H1 (cell line): ENCODE measurements at regions not wholly inside any gene's neighbourhood (a gene's known extent, or its start where the extent isn't known, plus 50 kb on each side); places are given as distances from the start of the nearest gene placed in this dataset.

Experiments
- CTCF ChIA-PET: fragments of 300-600 bp; sonication (Branson Sonifier 250); formaldehyde crosslinking; loops from one replicate; lab custom pipeline; 2021; ENCODE audit not compliant: partially characterized antibody; lab: Charles Lee
- POLR2A ChIA-PET: fragments of 300-600 bp; sonication (Branson Sonifier 250); formaldehyde crosslinking; loops from one replicate; lab custom pipeline; 2021; ENCODE audit warnings: inconsistent platforms; ENCODE audit not compliant: partially characterized antibody; lab: Charles Lee
- DNase-seq, 2 experiments: peaks; one replicate each; pipeline versions ENCODE4 v3.0.0 to v3.0.0-alpha.2; 2010 to 2022; ENCODE audit warnings: low spot score in 2 of 2, low read depth in 1 of 2, mixed read lengths in 1 of 2
- FAIRE-seq: peaks from 2 replicates; lab custom pipeline; 2011; peaks lifted over from hg19 to GRCh38; lab: Jason Lieb, UNC
- H2AFZ ChIP-seq: 2 replicates; pipeline ENCODE4 v1.8.1; 2012; ENCODE audit warnings: low read length, inconsistent platforms
- H2AK5ac ChIP-seq: 2 replicates; pipeline ENCODE4 v1.6.1; 2013; ENCODE audit warnings: low read depth, low read length
- H2BK120ac ChIP-seq: replicated peaks from 2 replicates; pipeline ENCODE3; 2013; ENCODE audit warnings: low read depth, low read length, inconsistent platforms
- H2BK12ac ChIP-seq: 2 replicates; pipeline ENCODE4 v1.6.1; 2013; ENCODE audit warnings: low read depth, low read length
- H2BK15ac ChIP-seq: 2 replicates; pipeline ENCODE4 v1.6.1; 2013; ENCODE audit warnings: low read length
- H2BK20ac ChIP-seq: 2 replicates; pipeline ENCODE4 v1.6.1; 2013; ENCODE audit warnings: low read length
- H2BK5ac ChIP-seq: 2 replicates; pipeline ENCODE4 v1.6.1; 2013; ENCODE audit warnings: low read depth, low read length
- H3K14ac ChIP-seq: 2 replicates; pipeline ENCODE4 v1.6.1; 2013; ENCODE audit warnings: inconsistent platforms; ENCODE audit not compliant: insufficient read length
- H3K18ac ChIP-seq: 2 replicates; pipeline ENCODE4 v1.6.1; 2013; ENCODE audit warnings: low read length; ENCODE audit errors: extremely low read depth
- H3K23ac ChIP-seq: 2 replicates; pipeline ENCODE4 v1.6.1; 2013; ENCODE audit warnings: inconsistent platforms; ENCODE audit not compliant: insufficient read length
- H3K23me2 ChIP-seq: 2 replicates; pipeline ENCODE4 v1.6.1; 2013; ENCODE audit warnings: low read depth, low read length
- H3K27ac ChIP-seq: 2 replicates; pipeline ENCODE4 v1.6.1; 2011; ENCODE audit warnings: low read depth, low read length, inconsistent platforms
- H3K27me3 ChIP-seq, 4 experiments: replicated peaks in 1 of 4; 1 replicate in 1 of 4; 2 replicates in 3 of 4; pipeline versions ENCODE4 v1.6.1 to v1.8.1; 2011 to 2013; ENCODE audit warnings: low read length in 3 of 4, mild to moderate bottlenecking in 3 of 4, inconsistent platforms in 2 of 4, mixed read lengths in 2 of 4, moderate library complexity in 1 of 4; ENCODE audit not compliant: control insufficient read depth in 3 of 4, insufficient read depth in 3 of 4; ENCODE audit errors: extremely low read depth in 1 of 4
- H3K36me3 ChIP-seq, 4 experiments: 2 replicates each; pipeline versions ENCODE4 v1.6.1 to v1.8.1; 2011 to 2013; ENCODE audit warnings: mild to moderate bottlenecking in 4 of 4, low read length in 3 of 4, moderate library complexity in 2 of 4, control low read depth in 1 of 4, inconsistent platforms in 1 of 4; ENCODE audit not compliant: insufficient read depth in 4 of 4, control insufficient read depth in 2 of 4
- H3K4ac ChIP-seq: replicated peaks from 2 replicates; pipeline ENCODE3; 2013; ENCODE audit warnings: low read length, low read depth, mixed read lengths, inconsistent platforms; ENCODE audit not compliant: insufficient read length
- H3K4me1 ChIP-seq, 4 experiments: replicated peaks in 1 of 4; 1 replicate in 1 of 4; 2 replicates in 3 of 4; pipeline versions ENCODE4 v1.6.1 to v1.8.1; 2011 to 2013; ENCODE audit warnings: low read length in 3 of 4, inconsistent platforms in 2 of 4, mixed read lengths in 1 of 4; ENCODE audit not compliant: insufficient read depth in 4 of 4, control insufficient read depth in 3 of 4
- H3K4me2 ChIP-seq, 2 experiments: 2 replicates each; pipeline versions ENCODE4 v1.6.1 to v1.8.1; 2011 to 2013; ENCODE audit warnings: low read depth in 2 of 2, low read length in 2 of 2, control low read depth in 1 of 2, inconsistent platforms in 1 of 2, mild to moderate bottlenecking in 1 of 2; ENCODE audit not compliant: insufficient read depth in 1 of 2
- H3K4me3 ChIP-seq, 4 experiments: fragments of 200-600, 300-600 bp in 1 of 4; sonication (generic), shearing (Covaris generic), sonication (Bioruptor Twin) in 1 of 4; 2 replicates each; pipeline versions ENCODE4 v1.5.1 to v1.8.1; 2011 to 2016; ENCODE audit warnings: low read length in 4 of 4, low read depth in 3 of 4, control low read depth in 2 of 4, inconsistent platforms in 2 of 4, mild to moderate bottlenecking in 2 of 4, mixed read lengths in 1 of 4, moderate library complexity in 1 of 4; ENCODE audit not compliant: insufficient read depth in 2 of 4; ENCODE audit errors: extremely low read depth in 1 of 4
- H3K56ac ChIP-seq: replicated peaks from 2 replicates; pipeline ENCODE3; 2013; ENCODE audit warnings: low read depth, mild to moderate bottlenecking, mixed read lengths, low read length, inconsistent platforms; ENCODE audit not compliant: insufficient read length
- H3K79me1 ChIP-seq: 2 replicates; pipeline ENCODE4 v1.6.1; 2013; ENCODE audit warnings: low read depth, low read length, control low read depth
- H3K79me2 ChIP-seq, 2 experiments: 2 replicates each; pipeline versions ENCODE4 v1.6.1 to v1.8.1; 2012 to 2013; ENCODE audit warnings: low read length in 2 of 2, mild to moderate bottlenecking in 2 of 2, inconsistent platforms in 1 of 2; ENCODE audit not compliant: insufficient read depth in 2 of 2, control insufficient read depth in 1 of 2
- H3K9ac ChIP-seq, 4 experiments: replicated peaks in 1 of 4; 1 replicate in 1 of 4; 2 replicates in 3 of 4; pipeline versions ENCODE4 v1.6.1 to v1.8.1; 2011 to 2013; ENCODE audit warnings: low read depth in 3 of 4, low read length in 3 of 4, control low read depth in 2 of 4, mild to moderate bottlenecking in 2 of 4, moderate library complexity in 2 of 4, inconsistent platforms in 1 of 4; ENCODE audit errors: extremely low read depth in 1 of 4
- H3K9me3 ChIP-seq, 2 experiments: 2 replicates each; pipeline versions ENCODE4 v1.6.1 to v1.8.1; 2012 to 2013; ENCODE audit warnings: mild to moderate bottlenecking in 2 of 2, moderate library complexity in 2 of 2, control low read depth in 1 of 2, inconsistent platforms in 1 of 2, low read depth in 1 of 2, low read length in 1 of 2, mixed read lengths in 1 of 2; ENCODE audit not compliant: insufficient read depth in 2 of 2
- H4K20me1 ChIP-seq, 2 experiments: replicated peaks in 1 of 2; 2 replicates each; pipeline versions ENCODE3 to v1.8.1; 2011 to 2013; ENCODE audit warnings: inconsistent platforms in 2 of 2, low read length in 2 of 2, mild to moderate bottlenecking in 1 of 2; ENCODE audit not compliant: insufficient read depth in 2 of 2, control insufficient read depth in 1 of 2
- H4K5ac ChIP-seq: 2 replicates; pipeline ENCODE4 v1.6.1; 2013; ENCODE audit warnings: low read length, low read depth, mixed read lengths, inconsistent platforms; ENCODE audit not compliant: insufficient read length
- H4K8ac ChIP-seq: 2 replicates; pipeline ENCODE4 v1.8.0; 2013; ENCODE audit warnings: mild to moderate bottlenecking, moderate library complexity, low read length, inconsistent platforms; ENCODE audit not compliant: insufficient read depth; ENCODE audit errors: extremely low read depth
- H4K91ac ChIP-seq: replicated peaks from 2 replicates; pipeline ENCODE3; 2013; ENCODE audit warnings: low read length, mixed read lengths, inconsistent platforms; ENCODE audit not compliant: insufficient read length
- CREB1 ChIP-seq: IDR thresholded peaks from 2 replicates; pipeline ENCODE4 v1.6.1; 2012; ENCODE audit warnings: inconsistent platforms
- CTBP2 ChIP-seq: IDR thresholded peaks from 2 replicates; pipeline ENCODE4 v1.7.0; 2011; ENCODE audit warnings: borderline replicate concordance, mild to moderate bottlenecking, moderate library complexity, mixed read lengths, low read length; ENCODE audit not compliant: insufficient read depth, insufficient read length
- GABPA ChIP-seq: IDR thresholded peaks from 2 replicates; pipeline ENCODE4 v1.6.1; 2011; ENCODE audit warnings: mild to moderate bottlenecking, low read length, moderate library complexity, borderline replicate concordance; ENCODE audit not compliant: insufficient read depth
- GTF2F1 ChIP-seq: IDR thresholded peaks from 2 replicates; pipeline ENCODE4 v1.6.1; 2012; ENCODE audit warnings: low read depth, low read length, improper control_type of control experiment, borderline replicate concordance
- POLR2AphosphoS5 ChIP-seq: IDR thresholded peaks from 2 replicates; pipeline ENCODE4 v1.6.1; 2011; ENCODE audit warnings: low read depth, low read length
- POU5F1 ChIP-seq: IDR thresholded peaks from 2 replicates; pipeline ENCODE4 v1.6.1; 2011; ENCODE audit warnings: low read depth, mild to moderate bottlenecking, low read length, moderate library complexity
- RAD21 ChIP-seq, 2 experiments: IDR thresholded peaks in 1 of 2; conservative IDR thresholded peaks in 1 of 2; 2 replicates each; pipeline ENCODE4 v1.6.1; 2011; ENCODE audit warnings: low read depth in 2 of 2, low read length in 2 of 2, improper control_type of control experiment in 1 of 2, inconsistent platforms in 1 of 2, mild to moderate bottlenecking in 1 of 2, moderate library complexity in 1 of 2
- RBBP5 ChIP-seq: IDR thresholded peaks from 2 replicates; pipeline ENCODE4 v1.7.1; 2012; ENCODE audit warnings: low read depth, mild to moderate bottlenecking, inconsistent platforms, low read length, moderate library complexity, borderline replicate concordance
- SAP30 ChIP-seq: fragments of 300-600 bp; sonication (generic); IDR thresholded peaks from 2 replicates; pipeline ENCODE4 v1.7.1; 2012; ENCODE audit warnings: low read length, moderate library complexity, mild to moderate bottlenecking, inconsistent platforms; ENCODE audit not compliant: insufficient read depth, insufficient replicate concordance
- SIRT6 ChIP-seq: IDR thresholded peaks from one replicate; pipeline ENCODE4 v1.7.1; 2012; ENCODE audit warnings: low read length, inconsistent platforms
- SIX5 ChIP-seq: IDR thresholded peaks from 2 replicates; pipeline ENCODE4 v1.6.1; 2011; ENCODE audit warnings: mild to moderate bottlenecking, low read depth, low read length
- WGBS, 2 experiments: shearing (Covaris generic) in 1 of 2; methylation state at CpG; one replicate each; pipeline versions ENCODE4 v1.1.6 to v1.1.7; 2013 to 2015; ENCODE audit warnings: low lambda C conversion rate in 2 of 2, mixed read lengths in 2 of 2, inconsistent platforms in 1 of 2, low coverage in 1 of 2, missing lambda C conversion rate in 1 of 2; ENCODE audit not compliant: insufficient replicate concordance in 2 of 2, insufficient coverage in 1 of 2, insufficient read length in 1 of 2; ENCODE audit errors: extremely low coverage in 1 of 2, missing lambda C conversion rate in 1 of 2; 5-methylcytosine and 5-hydroxymethylcytosine counted together
- TF ChIP-seq, protein P1 (sequence below): IDR thresholded peaks from 2 replicates; pipeline ENCODE4 v1.6.1; 2012; ENCODE audit warnings: inconsistent platforms

DNA sequence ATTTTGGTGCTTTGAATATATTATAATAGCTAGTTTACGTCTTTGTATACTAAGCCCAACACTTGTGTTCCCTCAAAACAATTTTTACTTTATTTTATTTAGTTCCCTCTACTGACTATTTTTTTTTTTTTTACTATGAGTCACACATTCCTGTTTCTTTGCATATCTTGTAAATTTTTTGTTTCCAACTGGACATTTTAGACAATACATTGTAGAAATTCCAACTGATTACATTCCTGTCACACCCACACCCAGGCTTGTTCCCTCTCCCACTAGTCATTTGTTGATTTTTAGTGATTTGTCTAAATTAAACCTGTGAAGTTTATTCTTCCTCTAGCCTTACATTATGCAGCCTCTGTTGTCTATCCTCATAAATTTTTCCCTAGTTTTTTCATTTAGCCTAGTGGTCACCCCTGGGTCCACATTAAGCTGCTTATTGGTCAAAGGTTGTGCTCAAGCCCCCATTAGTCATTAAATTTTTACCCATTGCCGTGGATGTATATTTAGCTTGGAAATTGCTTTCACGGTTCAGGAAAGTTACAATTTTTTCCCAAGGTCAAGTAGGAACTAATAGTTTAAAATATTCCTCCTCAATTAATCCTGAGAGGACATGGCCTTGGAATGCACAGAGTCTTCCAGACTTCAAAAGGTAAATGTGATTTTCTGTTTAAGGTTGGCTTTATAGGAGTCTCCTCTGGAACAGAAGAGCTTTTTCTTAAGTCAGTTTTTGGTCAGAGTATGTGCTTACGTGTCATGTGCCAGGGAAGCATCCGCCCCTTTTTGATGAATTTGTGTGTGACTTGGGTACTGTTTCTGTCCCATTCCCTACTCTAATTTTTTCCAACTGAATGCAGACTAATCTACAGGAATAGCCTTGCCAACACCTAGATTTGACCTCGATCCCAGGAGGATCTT is 207.6 kb upstream of the TMEM72 start:
- CTCF ChIA-PET = interaction anchor here (1.3 to 1.5 kb wide), 3 partner anchors 11 to 158 kb away, joined by 3 read pairs; no protein-coding TSS in a partner anchor
- H3K56ac ChIP-seq = no peak overlapping the region
- no peak overlapping the region for H3K27ac ChIP-seq
- no peak overlapping the region for H2BK15ac ChIP-seq
- no peak for DNase-seq
- H2BK12ac ChIP-seq = no peak overlapping the region
- FAIRE-seq = no peak
- no peak overlapping the region for H3K18ac ChIP-seq
- no peaks in the 10 kb centered on the region for H3K79me1 ChIP-seq
- no peak overlapping the region for H3K9ac ChIP-seq
- H3K4ac ChIP-seq = no peak overlapping the region
- no peak overlapping the region for H2AFZ ChIP-seq
- H2BK120ac ChIP-seq = no peak overlapping the region
- no peak overlapping the region for H4K5ac ChIP-seq
- no peak overlapping the region for H3K14ac ChIP-seq
- H4K8ac ChIP-seq = no peak overlapping the region
- no peaks in the 10 kb centered on the region for H3K23me2 ChIP-seq
- H2BK5ac ChIP-seq = no peak overlapping the region
- WGBS, 2 experiments = 92% methylated on average over 6 of the region's 6 CpGs; no CpG with 5 or more reads in 1 of the 2 experiments
- POLR2A ChIA-PET = no interaction called here
- no peak overlapping the region for H3K4me3 ChIP-seq
- H3K36me3 ChIP-seq = no peaks in the 10 kb centered on the region
- no peaks in the 10 kb centered on the region for H3K27me3 ChIP-seq
- H3K23ac ChIP-seq = no peak overlapping the region
- no peak overlapping the region for H2BK20ac ChIP-seq
- H2AK5ac ChIP-seq = no peak overlapping the region
- no peak overlapping the region for H4K91ac ChIP-seq
- no peaks in the 10 kb centered on the region for H3K79me2 ChIP-seq
- no peak overlapping the region for H3K4me2 ChIP-seq
- H4K20me1 ChIP-seq = no peaks in the 10 kb centered on the region
- H3K9me3 ChIP-seq = 0 out of 4 replicates have a peak, but pooled peaks cover 0 to 3% of the 10 kb centered on the region in 2 experiments
- no peaks in the 10 kb centered on the region for H3K4me1 ChIP-seq
- TF ChIP-seq POLR2AphosphoS5 (no peak), SIX5 (no peak), SIRT6 (no peak), SAP30 (no peak), POU5F1 (no peak), GTF2F1 (no peak), RBBP5 (no peak), RAD21 (IDR thresholded peaks at IDR 0.05 in 1 of 2, conservative IDR thresholded peaks at IDR 0.05 in 1 of 2; ENCODE audit: low read depth in 2 of 2, low read length in 2 of 2) (no peak), GABPA (no peak), CTBP2 (no peak), CREB1 (no peak)
- TF ChIP-seq, protein P1, sequence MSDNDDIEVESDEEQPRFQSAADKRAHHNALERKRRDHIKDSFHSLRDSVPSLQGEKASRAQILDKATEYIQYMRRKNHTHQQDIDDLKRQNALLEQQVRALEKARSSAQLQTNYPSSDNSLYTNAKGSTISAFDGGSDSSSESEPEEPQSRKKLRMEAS = no peak
